RCC 7860 (cell line): ENCODE measurements at regions not wholly inside any gene's neighbourhood (a gene's known extent, or its start where the extent isn't known, plus 50 kb on each side); places are given as distances from the start of the nearest gene placed in this dataset.

Experiments
- DNase-seq: peaks from one replicate; pipeline ENCODE4 v3.0.0-alpha.2; 2015; ENCODE audit warnings: low spot score
- FAIRE-seq: peaks from 2 replicates; lab custom pipeline; 2012; peaks lifted over from hg19 to GRCh38; lab: Jason Lieb, UNC

GRCh38 chr15:70260580-70260979 is 162.9 kb upstream of the TLE3 start:
- DNase-seq: no peak
- FAIRE-seq: no peak

GRCh38 chr15:70259640-70260508 is 162.2 kb upstream of the TLE3 start:
- FAIRE-seq (no peak), DNase-seq (no peak)

- DNase-seq: no peak
These were observed 161.3 kb upstream of the TLE3 start for GRCh38 chr15:70259028-70259424.

GRCh38 chr15:70258369-70259027 is 160.8 kb upstream of the TLE3 start:
- DNase-seq (no peak), FAIRE-seq (no peak)

More at GRCh38 chr15:70259028-70259424, 161.3 kb upstream of the TLE3 start:
- FAIRE-seq: no peak

GRCh38 chr15:70257573-70258248 is 160.0 kb upstream of the TLE3 start:
- FAIRE-seq (no peak), DNase-seq (no peak)

- DNase-seq (no peak), FAIRE-seq (no peak)
These were observed 159.3 kb upstream of the TLE3 start for GRCh38 chr15:70257047-70257446.

GRCh38 chr15:70254311-70254869 is 156.7 kb upstream of the TLE3 start:
- DNase-seq (no peak), FAIRE-seq (no peak)

GRCh38 chr15:70253461-70254156 is 155.9 kb upstream of the TLE3 start:
- FAIRE-seq (no peak), DNase-seq (no peak)

- DNase-seq (no peak), FAIRE-seq (no peak)
These were observed 155.2 kb upstream of the TLE3 start for GRCh38 chr15:70252951-70253320.

GRCh38 chr15:70252056-70252950 is 154.6 kb upstream of the TLE3 start:
- DNase-seq (no peak), FAIRE-seq (no peak)

GRCh38 chr15:70251246-70251990 is 153.7 kb upstream of the TLE3 start:
- FAIRE-seq (no peak), DNase-seq (no peak)

- FAIRE-seq: no peak
- no peak for DNase-seq
These were observed 152.8 kb upstream of the TLE3 start for GRCh38 chr15:70250208-70251201.

- no peak for DNase-seq
- no peak for FAIRE-seq
These were observed 151.9 kb upstream of the TLE3 start for GRCh38 chr15:70249616-70250015.

GRCh38 chr15:70248116-70249025 is 150.7 kb upstream of the TLE3 start:
- FAIRE-seq (no peak), DNase-seq (no peak)

GRCh38 chr15:70247281-70247680 is 149.6 kb upstream of the TLE3 start:
- FAIRE-seq: no peak
- no peak for DNase-seq

- FAIRE-seq (no peak), DNase-seq (no peak)
These were observed 149.0 kb upstream of the TLE3 start for GRCh38 chr15:70246623-70247220.
